Esophagus (tissue), 2 donors: ENCODE measurements at regions not wholly inside any gene's neighbourhood (a gene's known extent, or its start where the extent isn't known, plus 50 kb on each side); places are given as distances from the start of the nearest gene placed in this dataset.

Source experiments
- H3K27ac ChIP-seq, 2 donors: one replicate each; pipeline ENCODE4 v1.5.1; 2013; ENCODE audit warnings: low read depth in 2 of 2, mild to moderate bottlenecking in 2 of 2, inconsistent platforms in 1 of 2, low read length in 1 of 2, moderate library complexity in 1 of 2
- H3K27me3 ChIP-seq, 2 donors: one replicate each; pipeline ENCODE4 v1.6.1; 2013; ENCODE audit warnings: low read length in 2 of 2, control low read depth in 1 of 2, mild to moderate bottlenecking in 1 of 2; ENCODE audit not compliant: insufficient read depth in 2 of 2, control insufficient read depth in 1 of 2
- H3K36me3 ChIP-seq, 2 donors: one replicate each; pipeline ENCODE4 v1.6.1; 2013; ENCODE audit warnings: low read length in 1 of 2; ENCODE audit not compliant: control insufficient read depth in 2 of 2, insufficient read depth in 2 of 2
- H3K4me1 ChIP-seq, 2 donors: one replicate each; pipeline ENCODE4 v1.6.1; 2013; ENCODE audit warnings: low read length in 1 of 2; ENCODE audit not compliant: control insufficient read depth in 2 of 2, insufficient read depth in 2 of 2
- H3K4me3 ChIP-seq, 2 donors: one replicate each; pipeline ENCODE4 v1.5.1; 2013; ENCODE audit warnings: low read length in 2 of 2, mild to moderate bottlenecking in 2 of 2, low read depth in 1 of 2, moderate library complexity in 1 of 2
- H3K9me3 ChIP-seq, 2 donors: one replicate each; pipeline ENCODE4 v1.6.1; 2013; ENCODE audit warnings: mild to moderate bottlenecking in 2 of 2, low read depth in 1 of 2, low read length in 1 of 2, moderate library complexity in 1 of 2; ENCODE audit not compliant: control insufficient read depth in 2 of 2, insufficient read depth in 1 of 2
- WGBS, 2 donors: extraction: QIAGEN DNeasy Blood & Tissue Kit; methylation state at CpG; one replicate each; pipeline ENCODE4 v1.1.7; 2013; 5-methylcytosine and 5-hydroxymethylcytosine counted together
- donor health status: healthy with polysubstance abuse.
- donor health status: Bipolar disorder and iron deficiency.

- no peaks in the 10 kb centered on the region for H3K4me1 ChIP-seq
- no peaks in the 10 kb centered on the region for H3K36me3 ChIP-seq
- WGBS, 2 donors: 93% methylated on average over 1 of the region's 1 CpG
- H3K9me3 ChIP-seq: no peaks in the 10 kb centered on the region
- H3K4me3 ChIP-seq: no peak overlapping the region
- H3K27ac ChIP-seq: no peak overlapping the region
- peaks cover 0 to 3% of the 10 kb centered on the region in 2 donors for H3K27me3 ChIP-seq
These were observed 124.1 kb downstream of the FOXA2 start for GRCh38 chr20:22460231-22460630.

GRCh38 chr20:22459754-22460153 is 124.6 kb downstream of the FOXA2 start:
- no peak overlapping the region for H3K27ac ChIP-seq
- H3K4me1 ChIP-seq: no peaks in the 10 kb centered on the region
- no peaks in the 10 kb centered on the region for H3K36me3 ChIP-seq
- H3K27me3 ChIP-seq: peaks cover 0 to 3% of the 10 kb centered on the region in 2 donors
- H3K9me3 ChIP-seq: no peaks in the 10 kb centered on the region
- no peak overlapping the region for H3K4me3 ChIP-seq

- no peaks in the 10 kb centered on the region for H3K9me3 ChIP-seq
- no peaks in the 10 kb centered on the region for H3K4me1 ChIP-seq
- 72 to 84% methylated on average over 3 of the region's 3 CpGs for WGBS, 2 donors
- H3K27ac ChIP-seq: no peak overlapping the region
- no peaks in the 10 kb centered on the region for H3K36me3 ChIP-seq
- no peak overlapping the region for H3K4me3 ChIP-seq
- peaks cover 0 to 3% of the 10 kb centered on the region in 2 donors for H3K27me3 ChIP-seq
These were observed 128.3 kb downstream of the FOXA2 start for GRCh38 chr20:22456109-22456508.

- H3K27me3 ChIP-seq: peaks cover 0 to 3% of the 10 kb centered on the region in 2 donors
- 73 to 84% methylated on average over 6 of the region's 6 CpGs for WGBS, 2 donors
These were observed 129.1 kb downstream of the FOXA2 start for GRCh38 chr20:22455259-22455658.

GRCh38 chr20:22453244-22454080 is 130.9 kb downstream of the FOXA2 start:
- peaks cover 2 to 6% of the 10 kb centered on the region in 2 donors for H3K4me1 ChIP-seq
- no peak overlapping the region for H3K4me3 ChIP-seq
- H3K36me3 ChIP-seq: no peaks in the 10 kb centered on the region
- H3K27ac ChIP-seq: no peak overlapping the region
- peaks cover 0 to 3% of the 10 kb centered on the region in 2 donors for H3K27me3 ChIP-seq
- H3K9me3 ChIP-seq: no peaks in the 10 kb centered on the region
- 66 to 70% methylated on average over 12 of the region's 12 CpGs for WGBS, 2 donors

More at GRCh38 chr20:22455259-22455658, 129.1 kb downstream of the FOXA2 start:
- Histone ChIP-seq H3K9me3 (no peaks in the 10 kb centered on the region), H3K36me3 (no peaks in the 10 kb centered on the region), H3K4me1 (no peaks in the 10 kb centered on the region), H3K27ac (no peak overlapping the region), H3K4me3 (no peak overlapping the region)

GRCh38 chr20:22452442-22453011 is 131.8 kb downstream of the FOXA2 start:
- Histone ChIP-seq H3K27ac (no peak overlapping the region), H3K9me3 (no peaks in the 10 kb centered on the region), H3K4me1 (peaks cover 2 to 6% of the 10 kb centered on the region in 2 donors), H3K4me3 (no peak overlapping the region), H3K36me3 (no peaks in the 10 kb centered on the region), H3K27me3 (peaks cover 0 to 3% of the 10 kb centered on the region in 2 donors)
- 81 to 87% methylated on average over 3 of the region's 3 CpGs for WGBS, 2 donors

GRCh38 chr20:22450537-22450936 is 133.8 kb downstream of the FOXA2 start:
- 82 to 90% methylated on average over 2 of the region's 2 CpGs for WGBS, 2 donors

GRCh38 chr20:22449188-22449973 is 135.0 kb downstream of the FOXA2 start:
- peaks cover 2 to 6% of the 10 kb centered on the region in 2 donors for H3K4me1 ChIP-seq
- no peaks in the 10 kb centered on the region for H3K9me3 ChIP-seq
- H3K4me3 ChIP-seq: no peak overlapping the region
- WGBS, 2 donors: 12 to 39% methylated on average over 10 of the region's 10 CpGs
- H3K27ac ChIP-seq: no peak overlapping the region
- no peaks in the 10 kb centered on the region for H3K27me3 ChIP-seq
- no peaks in the 10 kb centered on the region for H3K36me3 ChIP-seq

More at GRCh38 chr20:22450537-22450936, 133.8 kb downstream of the FOXA2 start:
- Histone ChIP-seq H3K27me3 (no peaks in the 10 kb centered on the region), H3K27ac (no peak overlapping the region), H3K9me3 (no peaks in the 10 kb centered on the region), H3K4me1 (peaks cover 2 to 6% of the 10 kb centered on the region in 2 donors), H3K4me3 (no peak overlapping the region), H3K36me3 (no peaks in the 10 kb centered on the region)

- no peaks in the 10 kb centered on the region for H3K36me3 ChIP-seq
- H3K4me3 ChIP-seq: no peak overlapping the region
- 7 to 22% methylated on average over 1 of the region's 1 CpG for WGBS, 2 donors
- H3K27ac ChIP-seq: no peak overlapping the region
- H3K27me3 ChIP-seq: no peaks in the 10 kb centered on the region
- peaks cover 2 to 6% of the 10 kb centered on the region in 2 donors for H3K4me1 ChIP-seq
- H3K9me3 ChIP-seq: no peaks in the 10 kb centered on the region
These were observed 137.0 kb downstream of the FOXA2 start for GRCh38 chr20:22447447-22447778.
